HG03108 (cell line): ENCODE measurements at regions not wholly inside any gene's neighbourhood (a gene's known extent, or its start where the extent isn't known, plus 50 kb on each side); places are given as distances from the start of the nearest gene placed in this dataset.

Source experiments
- ATAC-seq: cut with Tn5 transposase; IDR thresholded peaks from one replicate; pipeline ENCODE4 v1.9.1; 2021; ENCODE audit warnings: moderate library complexity; ENCODE audit not compliant: unreplicated experiment

- no peak for ATAC-seq
Observed at GRCh38 chr4:11518754-11519153, 90.1 kb upstream of the HS3ST1 start.

DNA sequence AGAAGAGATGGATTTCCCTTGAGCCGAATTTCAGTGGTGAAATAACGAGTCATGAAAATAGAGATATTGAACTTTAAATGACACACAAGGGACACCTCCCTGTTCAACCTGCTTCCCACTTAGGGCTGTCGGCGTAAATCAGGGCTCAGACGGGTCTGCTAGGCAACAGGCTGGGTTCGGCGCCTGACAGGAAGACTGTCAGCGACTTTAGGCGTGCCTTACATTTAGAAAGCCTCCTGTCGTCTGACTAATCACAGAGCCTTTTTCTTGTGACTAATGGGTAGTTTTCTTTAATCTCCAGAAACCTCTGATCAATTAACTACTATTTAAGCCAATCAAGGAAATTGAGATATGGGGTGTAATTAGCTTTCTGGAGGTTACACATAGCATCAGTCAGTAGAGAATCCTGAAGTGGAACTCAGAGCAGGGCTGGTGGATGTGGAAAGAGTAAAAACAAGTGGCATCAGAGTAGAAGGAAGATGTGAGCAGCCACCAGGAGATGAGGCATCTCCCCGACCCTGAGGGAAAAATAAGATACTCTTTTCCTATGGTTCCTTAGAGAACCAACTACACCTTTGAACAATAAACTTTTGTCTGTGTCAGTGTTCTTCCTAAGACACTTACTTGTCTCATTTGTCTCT is 86.2 kb upstream of the HS3ST1 start:
- no peak for ATAC-seq

GRCh38 chr4:11514003-11514402 is 85.3 kb upstream of the HS3ST1 start:
- ATAC-seq = no peak

DNA sequence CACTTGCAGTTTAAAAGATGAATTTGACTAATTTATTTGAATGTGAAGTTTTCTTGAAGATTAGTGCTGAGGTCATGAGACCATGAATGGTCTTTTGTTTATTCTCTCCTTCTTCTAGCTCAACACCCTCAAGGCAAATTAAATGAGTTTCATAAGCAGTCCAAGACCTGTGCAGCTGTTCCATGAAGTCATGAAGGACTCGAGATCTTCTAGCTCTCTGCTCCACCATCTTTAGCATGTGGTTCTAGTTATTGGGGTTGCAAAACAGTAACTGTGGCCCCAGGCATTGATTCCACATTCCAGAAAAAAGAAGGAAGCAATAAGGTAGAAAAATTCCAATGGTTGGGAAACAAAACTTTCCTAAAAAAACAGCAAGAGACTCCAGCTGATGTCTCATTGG is 84.2 kb upstream of the HS3ST1 start:
- no peak for ATAC-seq

DNA sequence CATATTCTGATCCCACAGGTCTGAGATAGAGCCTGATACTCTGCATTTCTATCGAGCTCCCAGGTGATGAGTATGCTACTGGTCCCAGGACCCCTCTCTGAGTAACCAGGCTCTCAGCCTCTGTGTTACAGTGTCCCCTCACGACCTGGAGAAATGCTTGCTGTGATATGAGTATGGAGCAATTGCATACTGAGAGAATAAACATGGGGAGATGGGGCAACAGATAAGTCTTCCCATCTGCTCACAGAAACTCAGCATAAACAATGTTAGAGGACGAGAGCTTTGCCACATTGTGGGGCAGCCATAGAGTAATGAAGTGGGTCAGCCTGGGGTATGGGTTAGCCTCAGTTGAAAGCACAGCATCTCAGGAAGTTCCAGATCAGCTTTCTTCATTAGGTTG is 82.6 kb upstream of the HS3ST1 start:
- ATAC-seq = no peak

GRCh38 chr4:11507920-11508319 is 79.2 kb upstream of the HS3ST1 start:
- no peak for ATAC-seq

GRCh38 chr4:11506194-11506593 is 77.5 kb upstream of the HS3ST1 start:
- no peak for ATAC-seq

DNA sequence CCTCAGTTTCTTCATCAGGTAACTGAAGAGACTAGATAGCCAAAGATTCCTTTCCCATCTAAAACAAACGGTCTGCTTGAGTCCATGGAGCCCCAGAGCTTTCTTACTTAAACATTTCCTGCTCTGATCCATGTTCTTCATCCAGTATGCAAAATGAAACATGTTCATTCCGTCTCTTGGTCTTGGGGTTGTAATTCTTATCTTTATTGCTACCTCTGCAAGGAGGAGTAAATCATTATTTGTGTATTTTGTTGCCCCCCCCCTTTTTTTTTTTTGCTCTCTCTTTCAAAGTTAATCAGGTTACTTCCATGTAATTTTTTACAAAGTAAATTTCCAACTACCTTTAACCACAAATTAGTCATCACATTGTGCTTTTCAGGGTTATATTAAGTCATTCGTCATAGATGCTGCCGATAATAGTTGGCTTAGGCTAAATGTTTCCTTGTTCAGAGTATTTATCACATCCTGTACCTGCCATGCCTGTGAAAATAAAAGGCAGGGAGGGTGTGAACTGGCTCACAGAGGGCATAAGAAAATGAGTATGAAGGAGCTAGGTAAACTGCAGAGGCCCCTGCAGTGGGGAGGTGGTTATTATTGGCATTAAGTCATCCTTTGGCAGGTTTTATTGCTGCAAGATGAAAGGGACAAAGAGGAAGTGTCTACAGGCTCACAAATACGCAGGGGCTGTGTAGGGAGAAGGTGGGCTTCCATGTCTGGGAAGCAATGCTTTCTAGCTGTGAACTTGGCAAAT is 76.7 kb upstream of the HS3ST1 start:
- no peak for ATAC-seq

- no peak for ATAC-seq
Observed at GRCh38 chr4:11503166-11503565, 74.5 kb upstream of the HS3ST1 start.

DNA sequence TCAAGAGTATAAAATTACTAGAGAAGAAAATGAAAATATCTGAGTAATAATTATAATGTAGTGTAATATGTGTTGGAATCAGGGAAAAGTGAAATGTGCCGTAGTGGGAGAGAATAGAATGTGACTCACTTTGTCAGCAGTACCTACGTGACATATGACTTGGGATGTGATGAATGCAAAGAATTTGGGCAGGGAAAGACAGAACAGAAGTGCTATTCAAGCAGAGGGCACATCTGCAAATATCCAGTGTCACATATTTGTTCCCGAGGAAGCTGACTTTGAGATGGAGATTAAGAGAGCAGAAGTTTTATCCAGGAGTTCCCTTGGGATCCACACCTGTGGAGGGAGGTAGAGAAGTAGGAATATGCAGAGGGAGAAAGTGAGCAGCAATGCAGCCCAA is 69.3 kb upstream of the HS3ST1 start:
- no peak for ATAC-seq

DNA sequence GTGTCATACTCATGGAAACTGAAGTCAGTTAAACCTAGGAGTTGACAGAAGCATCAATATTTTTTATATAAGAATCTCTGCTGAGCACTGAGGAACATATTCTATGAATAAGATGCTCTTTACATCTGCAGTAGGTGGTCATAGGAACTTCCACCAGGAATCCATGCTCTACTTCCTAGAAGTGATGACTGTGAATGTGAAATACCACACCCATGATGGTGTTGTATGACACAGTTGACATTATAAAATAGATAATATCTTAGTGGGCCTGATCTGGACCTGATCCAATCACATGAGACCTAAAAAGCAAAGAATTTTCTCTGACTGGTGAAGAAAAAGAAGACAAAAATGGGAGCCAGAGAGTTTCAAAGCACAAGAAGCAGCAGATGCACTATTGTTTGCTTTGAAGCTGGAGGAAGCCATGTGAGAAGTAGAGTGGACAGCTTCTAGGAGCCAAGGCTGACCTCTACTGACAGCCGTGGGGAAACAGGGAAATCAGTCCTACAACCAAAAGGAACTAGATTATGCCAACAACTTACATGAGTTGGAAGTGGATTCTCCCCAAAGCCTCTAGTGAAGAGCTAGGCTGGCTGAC is 68.6 kb upstream of the HS3ST1 start:
- no peak for ATAC-seq

GRCh38 chr4:11496351-11496829 is 67.7 kb upstream of the HS3ST1 start:
- no peak for ATAC-seq

GRCh38 chr4:11495818-11496217 is 67.1 kb upstream of the HS3ST1 start:
- ATAC-seq = no peak

GRCh38 chr4:11495291-11495690 is 66.6 kb upstream of the HS3ST1 start:
- no peak for ATAC-seq

GRCh38 chr4:11494232-11494631 is 65.5 kb upstream of the HS3ST1 start:
- no peak for ATAC-seq

GRCh38 chr4:11489453-11490083 is 60.9 kb upstream of the HS3ST1 start:
- no peak for ATAC-seq

DNA sequence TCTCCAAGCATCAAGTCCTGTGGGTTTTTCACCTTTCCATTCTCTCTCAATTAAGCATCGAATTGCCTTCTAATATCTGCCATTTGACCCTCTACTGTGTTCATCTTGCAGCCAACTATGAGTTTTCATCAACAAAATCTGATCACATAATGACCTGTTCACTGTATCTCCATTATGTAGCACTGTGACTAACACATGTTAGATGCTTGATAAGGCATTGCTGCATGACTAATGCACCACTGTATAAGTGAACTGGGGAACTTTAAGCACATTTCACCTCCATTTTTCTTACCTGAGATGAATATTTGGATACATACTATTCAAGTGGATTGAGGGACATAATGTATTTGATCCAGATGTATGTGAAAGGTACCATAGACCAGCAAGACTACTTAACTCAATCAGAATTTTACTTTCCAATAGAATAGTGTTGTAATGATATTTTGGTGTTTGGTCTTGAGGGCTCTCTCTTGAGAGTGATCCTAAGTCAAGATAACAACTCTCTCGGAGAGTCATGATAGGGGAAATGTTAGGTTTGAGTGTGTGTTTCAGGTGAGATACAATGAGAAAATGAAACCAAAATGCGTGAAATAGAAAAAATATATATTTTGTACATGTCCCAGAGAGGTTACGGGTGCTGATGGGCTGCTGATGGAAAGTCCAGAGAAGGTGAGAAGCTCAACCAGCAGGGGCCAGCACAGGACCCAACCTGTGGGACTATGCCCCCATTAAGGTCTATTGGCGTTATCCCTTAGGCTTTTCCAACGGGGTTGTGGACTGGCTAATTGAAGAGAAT is 60.2 kb upstream of the HS3ST1 start:
- ATAC-seq = no peak

- ATAC-seq = no peak
Observed at GRCh38 chr4:11487868-11488544, 59.3 kb upstream of the HS3ST1 start.

GRCh38 chr4:11487139-11487538 is 58.4 kb upstream of the HS3ST1 start:
- no peak for ATAC-seq

- ATAC-seq = no peak
Observed at GRCh38 chr4:11485926-11486325, 57.2 kb upstream of the HS3ST1 start.
